Activated T-cell treated with anti-CD3 and anti-CD28 coated beads, Interleukin-2, amount 50 U/mL, for 4 hours (primary cell): ENCODE measurements at regions not wholly inside any gene's neighbourhood (a gene's known extent, or its start where the extent isn't known, plus 50 kb on each side); places are given as distances from the start of the nearest gene placed in this dataset.

ENCODE experiments used
- ATAC-seq, 2 donors: fragments of 200-7000 bp; cut with Tn5 transposase; one replicate each; pipeline ENCODE4 v1.10.0; 2021
- DNase-seq: peaks from one replicate; pipeline ENCODE4 v3.0.0-alpha.2; 2020
- H3K27me3 Mint-ChIP-seq: one replicate; pipeline ENCODE4 v1.8.0; 2021; ENCODE audit warnings: low read depth, mixed read lengths
- H3K36me3 Mint-ChIP-seq: one replicate; pipeline ENCODE4 v1.8.0; 2022; ENCODE audit warnings: mixed read lengths; ENCODE audit not compliant: insufficient read depth
- H3K4me1 Mint-ChIP-seq: one replicate; pipeline ENCODE4 v1.8.0; 2021; ENCODE audit warnings: low read depth, mixed read lengths
- H3K4me3 Mint-ChIP-seq: one replicate; pipeline ENCODE4 v1.8.0; 2021; ENCODE audit warnings: mild to moderate bottlenecking, moderate library complexity, mixed read lengths
- H3K9me3 Mint-ChIP-seq: one replicate; pipeline ENCODE4 v1.8.0; 2021; ENCODE audit warnings: mixed read lengths

DNA sequence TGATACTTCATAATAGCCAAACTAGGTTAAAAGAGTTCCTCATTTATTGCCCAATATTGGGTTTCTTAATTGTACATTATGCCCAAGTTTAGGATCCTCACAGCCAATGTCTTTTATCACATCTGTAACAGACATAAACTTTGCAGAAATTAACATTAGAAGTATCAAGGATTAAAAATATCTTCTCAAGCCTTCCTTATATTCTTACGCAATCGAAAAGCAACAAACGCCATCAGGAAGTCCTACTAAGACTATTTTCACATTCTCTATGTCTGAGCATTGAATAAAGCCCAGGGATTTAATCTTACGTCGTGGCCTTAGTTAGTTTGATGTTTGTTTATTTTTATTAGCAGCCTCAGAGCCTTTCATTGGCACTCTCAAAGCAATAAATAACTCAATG lies 1660.4 kb upstream of the MIR17HG start:
- ATAC-seq (no peak), DNase-seq (no peak)
- peaks cover 9% of the 10 kb centered on the region for H3K9me3 Mint-ChIP-seq

DNA sequence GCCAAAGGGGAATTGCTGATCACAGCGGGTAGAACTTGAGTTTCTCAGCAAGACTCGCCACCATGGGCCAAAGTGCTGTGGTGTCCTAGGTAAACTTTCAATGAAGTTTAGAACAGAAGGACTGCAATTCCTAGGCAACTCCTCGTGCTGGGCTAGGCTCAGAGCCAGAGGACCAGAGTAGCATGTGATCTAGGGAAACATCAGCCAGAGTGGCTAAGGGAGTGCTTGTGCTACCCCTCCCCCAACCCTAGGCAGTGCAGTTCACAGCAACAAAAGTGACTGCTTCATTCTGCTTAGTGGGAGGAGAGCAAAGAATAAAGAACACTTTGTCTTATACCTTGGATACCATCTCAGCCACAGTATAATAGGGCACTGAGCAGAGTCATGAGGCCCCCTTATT lies 1658.6 kb upstream of the MIR17HG start:
- DNase-seq (no peak), ATAC-seq (no peak)
- Mint-ChIP-seq H3K27me3 (no peaks in the 10 kb centered on the region), H3K36me3 (no peaks in the 10 kb centered on the region), H3K4me3 (no peak overlapping the region), H3K4me1 (no peaks in the 10 kb centered on the region), H3K9me3 (peaks cover 9% of the 10 kb centered on the region)

More for the DNA sequence above, 1660.4 kb upstream of the MIR17HG start:
- H3K4me1 Mint-ChIP-seq: no peaks in the 10 kb centered on the region
- H3K27me3 Mint-ChIP-seq: no peaks in the 10 kb centered on the region
- H3K4me3 Mint-ChIP-seq: no peak overlapping the region
- no peaks in the 10 kb centered on the region for H3K36me3 Mint-ChIP-seq

DNA sequence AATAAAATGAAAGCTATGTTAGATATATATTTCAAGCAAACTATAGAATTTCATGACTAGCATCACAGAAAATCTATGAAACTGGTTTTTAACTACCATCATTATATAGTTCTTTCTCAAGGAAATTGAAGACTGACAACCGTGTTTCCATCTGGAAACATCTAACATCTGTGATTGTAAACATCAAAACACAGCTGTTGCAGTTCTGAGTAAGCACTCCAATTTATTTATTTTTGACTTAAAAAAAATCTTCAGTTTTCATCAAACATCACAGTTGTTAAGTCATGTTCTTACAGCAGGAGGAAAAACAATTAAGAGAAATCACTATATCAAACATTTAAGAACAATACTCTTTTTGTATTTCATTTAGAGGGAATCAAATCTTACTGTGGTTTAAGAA lies 1653.0 kb upstream of the MIR17HG start:
- DNase-seq (no peak), ATAC-seq (no peak)
- H3K4me3 Mint-ChIP-seq: no peak overlapping the region
- H3K36me3 Mint-ChIP-seq: no peaks in the 10 kb centered on the region
- H3K4me1 Mint-ChIP-seq: no peaks in the 10 kb centered on the region
- H3K9me3 Mint-ChIP-seq: peaks cover 5% of the 10 kb centered on the region
- no peaks in the 10 kb centered on the region for H3K27me3 Mint-ChIP-seq

DNA sequence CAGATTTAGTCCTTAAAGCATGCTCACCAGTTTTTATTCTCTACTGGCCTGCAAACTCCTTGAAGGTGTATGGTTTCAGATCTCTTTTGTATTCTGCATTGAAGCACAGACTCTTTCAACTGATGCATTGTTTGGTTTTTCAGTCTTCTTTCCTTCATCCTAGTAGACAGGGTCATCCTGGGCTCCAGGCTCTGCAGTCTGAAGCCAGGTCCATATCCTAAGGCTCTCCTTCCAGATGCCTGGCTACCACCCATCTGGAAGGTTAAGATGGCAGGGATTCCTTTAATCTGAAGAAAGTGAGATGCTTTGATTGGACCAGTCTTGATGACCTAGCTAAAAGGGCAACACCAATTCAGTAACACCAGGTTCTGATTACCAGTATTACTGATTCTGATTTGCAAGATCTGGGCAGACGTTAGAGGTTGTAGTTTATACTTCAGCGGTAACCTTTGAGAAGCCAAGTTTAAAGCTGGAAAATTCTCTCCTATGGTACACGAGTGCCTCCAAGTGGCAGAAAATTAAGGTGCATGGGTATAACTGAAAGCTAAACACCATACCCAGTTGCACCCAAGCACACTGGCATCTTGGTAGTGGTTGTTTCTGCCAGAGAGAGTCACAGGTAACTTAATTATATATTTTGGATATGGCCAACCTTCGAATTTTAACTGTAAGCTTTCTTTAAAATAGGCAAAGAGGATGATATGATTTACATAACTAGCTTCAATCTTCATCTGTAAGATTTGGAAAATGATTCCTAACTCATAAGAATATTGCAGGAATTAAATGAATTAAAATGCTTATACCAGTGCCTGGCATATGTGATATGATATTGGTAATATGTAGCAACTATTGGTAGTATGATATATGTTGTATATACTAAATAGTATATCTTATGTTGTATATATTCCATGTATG lies 1651.9 kb upstream of the MIR17HG start:
- Mint-ChIP-seq H3K36me3 (no peaks in the 10 kb centered on the region), H3K27me3 (no peaks in the 10 kb centered on the region), H3K4me1 (no peaks in the 10 kb centered on the region), H3K4me3 (no peak overlapping the region), H3K9me3 (peaks cover 5% of the 10 kb centered on the region)
- no peak for DNase-seq
- no peak for ATAC-seq

DNA sequence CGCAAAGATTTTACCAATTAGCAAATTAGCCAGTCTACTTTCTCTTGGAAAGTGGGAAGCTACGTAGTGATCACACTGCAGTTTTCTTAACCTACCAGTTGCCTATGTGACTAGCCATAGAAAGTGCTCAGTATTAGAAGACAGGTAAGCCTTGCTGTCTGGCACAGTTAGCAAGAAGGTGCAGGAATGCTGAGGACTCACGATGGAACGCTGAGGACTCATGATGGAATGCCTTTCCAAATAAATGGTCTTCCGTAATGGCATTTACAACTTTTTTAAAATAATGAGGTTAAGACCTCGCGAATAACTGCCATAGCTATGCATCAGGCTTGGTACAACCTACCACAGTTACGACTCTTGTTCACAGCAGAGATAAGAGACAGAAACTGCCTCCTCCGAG lies 1645.6 kb upstream of the MIR17HG start:
- Mint-ChIP-seq H3K27me3 (no peaks in the 10 kb centered on the region), H3K4me3 (no peak overlapping the region), H3K9me3 (peaks cover 12% of the 10 kb centered on the region), H3K36me3 (no peaks in the 10 kb centered on the region), H3K4me1 (no peaks in the 10 kb centered on the region)
- DNase-seq (no peak), ATAC-seq (no peak)

DNA sequence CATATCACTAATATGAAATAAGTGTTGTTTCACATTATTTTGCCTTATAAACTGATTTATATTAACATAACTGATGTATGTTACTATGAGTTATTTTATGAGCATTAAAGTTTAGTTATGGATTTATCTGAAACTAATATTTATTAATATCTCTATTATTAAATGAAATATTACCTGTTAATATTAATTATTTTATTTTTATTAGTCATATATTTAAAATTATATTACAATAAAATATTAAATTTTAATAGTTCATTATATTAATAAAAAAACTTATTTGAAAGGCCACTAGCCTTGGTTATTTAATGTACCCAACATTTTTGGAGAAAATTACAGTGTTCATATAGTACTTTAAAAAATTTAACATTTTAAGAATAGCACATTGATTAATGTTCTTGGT lies 1643.4 kb upstream of the MIR17HG start:
- H3K9me3 Mint-ChIP-seq: peaks cover 16% of the 10 kb centered on the region
- DNase-seq (no peak), ATAC-seq (no peak)
- no peaks in the 10 kb centered on the region for H3K27me3 Mint-ChIP-seq
- no peak overlapping the region for H3K4me3 Mint-ChIP-seq
- no peaks in the 10 kb centered on the region for H3K4me1 Mint-ChIP-seq
- H3K36me3 Mint-ChIP-seq: no peaks in the 10 kb centered on the region

DNA sequence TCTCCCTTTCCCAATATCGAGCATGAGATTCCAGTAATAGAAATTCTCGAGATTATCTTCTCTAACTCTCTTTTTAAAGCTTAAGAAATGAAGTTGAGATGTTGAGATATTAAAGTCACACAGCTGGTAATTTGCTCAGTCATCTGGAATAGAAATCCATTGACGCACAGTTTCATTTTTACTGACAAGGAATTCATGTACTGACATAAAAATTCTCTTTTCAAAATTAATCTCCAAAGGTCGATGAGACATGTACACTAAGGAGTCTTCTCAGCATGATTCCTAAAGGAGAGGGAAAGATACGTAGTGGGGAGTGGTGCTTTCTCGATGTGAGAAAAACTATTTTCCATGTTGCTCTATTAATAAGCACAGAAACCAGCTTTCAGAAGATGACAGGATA lies 1639.5 kb upstream of the MIR17HG start:
- Mint-ChIP-seq H3K27me3 (no peaks in the 10 kb centered on the region), H3K4me3 (no peak overlapping the region), H3K9me3 (peaks cover 21% of the 10 kb centered on the region), H3K36me3 (no peaks in the 10 kb centered on the region), H3K4me1 (no peaks in the 10 kb centered on the region)
- DNase-seq (no peak), ATAC-seq (no peak)

DNA sequence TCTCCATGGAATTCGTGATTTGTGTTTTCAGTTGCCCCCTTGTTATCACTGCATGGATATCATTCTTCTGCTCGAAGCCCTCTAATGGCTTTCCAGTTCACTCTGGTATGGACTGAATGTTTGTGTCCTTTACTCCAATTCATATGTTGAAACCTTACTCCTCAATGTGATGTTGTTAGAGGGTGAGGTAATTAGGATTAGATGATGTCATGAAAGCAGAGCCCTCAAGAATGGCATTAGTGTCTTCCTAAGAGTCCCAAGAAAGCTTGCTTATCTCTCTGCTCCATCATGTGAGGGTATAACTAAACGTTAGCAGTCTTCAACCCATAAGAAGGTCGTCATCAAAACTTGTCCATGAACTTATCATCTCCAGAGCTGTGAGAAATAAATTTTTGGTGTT lies 1626.3 kb upstream of the MIR17HG start:
- Mint-ChIP-seq H3K27me3 (no peaks in the 10 kb centered on the region), H3K4me1 (no peaks in the 10 kb centered on the region), H3K4me3 (no peak overlapping the region), H3K36me3 (no peaks in the 10 kb centered on the region), H3K9me3 (peaks cover 19% of the 10 kb centered on the region)
- no peak for ATAC-seq
- DNase-seq: no peak

DNA sequence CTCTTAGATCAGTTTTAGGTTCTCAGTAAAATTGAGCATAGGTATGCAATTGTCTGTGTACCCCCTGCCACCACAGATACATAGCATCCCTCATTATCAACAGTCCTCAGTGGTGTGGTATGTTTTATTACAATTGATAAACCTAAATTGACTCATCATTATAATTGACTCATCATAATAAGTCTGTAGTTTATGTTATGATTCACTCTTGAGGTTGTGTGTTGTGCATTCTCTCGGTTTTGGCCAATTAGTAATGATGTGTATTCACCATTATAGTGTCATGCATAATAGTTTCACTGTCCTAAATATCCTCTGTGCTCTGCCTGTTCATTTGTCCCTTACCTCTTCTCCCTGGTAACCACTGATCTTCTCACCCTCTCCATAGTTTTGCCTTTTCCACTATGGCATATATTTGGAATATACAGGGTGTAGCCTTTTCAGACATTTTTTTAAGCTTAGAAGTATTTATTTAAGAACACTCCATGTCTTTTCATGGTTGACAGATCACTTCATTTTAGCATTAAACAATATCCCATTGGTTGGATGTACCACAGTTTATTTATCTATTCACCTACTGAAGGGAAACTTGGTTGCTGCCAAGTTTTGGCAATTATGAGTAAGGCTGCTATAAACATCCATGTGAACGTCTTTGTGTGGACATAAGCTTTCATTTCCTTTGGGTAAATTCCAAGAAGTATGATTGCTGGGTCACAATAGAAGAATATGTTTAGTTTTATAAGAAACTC lies 1620.6 kb upstream of the MIR17HG start:
- no peak overlapping the region for H3K4me3 Mint-ChIP-seq
- H3K9me3 Mint-ChIP-seq: peaks cover 20% of the 10 kb centered on the region
- no peaks in the 10 kb centered on the region for H3K36me3 Mint-ChIP-seq
- ATAC-seq: no peak
- no peak for DNase-seq
- H3K4me1 Mint-ChIP-seq: no peaks in the 10 kb centered on the region
- no peaks in the 10 kb centered on the region for H3K27me3 Mint-ChIP-seq

DNA sequence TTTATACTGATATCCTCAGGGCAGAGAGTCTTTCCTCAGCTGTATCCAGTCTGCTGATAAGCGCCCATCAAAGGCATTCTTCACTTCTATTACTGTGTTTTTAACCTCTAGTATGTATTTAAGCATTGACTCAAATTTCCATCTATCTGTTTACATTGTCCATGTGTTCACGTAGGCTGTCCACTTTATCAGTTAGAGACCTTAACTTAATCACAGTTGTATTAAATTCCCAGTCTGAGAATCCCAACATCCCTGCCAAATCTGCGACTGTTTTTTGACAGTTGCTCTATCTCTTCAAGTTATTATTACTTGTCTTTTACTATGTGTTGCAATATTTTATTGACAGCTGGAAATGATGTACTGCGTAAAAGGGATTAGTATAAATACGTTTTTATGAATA lies 1613.7 kb upstream of the MIR17HG start:
- DNase-seq: no peak
- Mint-ChIP-seq H3K4me3 (no peak overlapping the region), H3K36me3 (no peaks in the 10 kb centered on the region), H3K9me3 (peaks cover 11% of the 10 kb centered on the region), H3K27me3 (no peaks in the 10 kb centered on the region), H3K4me1 (no peaks in the 10 kb centered on the region)
- no peak for ATAC-seq

DNA sequence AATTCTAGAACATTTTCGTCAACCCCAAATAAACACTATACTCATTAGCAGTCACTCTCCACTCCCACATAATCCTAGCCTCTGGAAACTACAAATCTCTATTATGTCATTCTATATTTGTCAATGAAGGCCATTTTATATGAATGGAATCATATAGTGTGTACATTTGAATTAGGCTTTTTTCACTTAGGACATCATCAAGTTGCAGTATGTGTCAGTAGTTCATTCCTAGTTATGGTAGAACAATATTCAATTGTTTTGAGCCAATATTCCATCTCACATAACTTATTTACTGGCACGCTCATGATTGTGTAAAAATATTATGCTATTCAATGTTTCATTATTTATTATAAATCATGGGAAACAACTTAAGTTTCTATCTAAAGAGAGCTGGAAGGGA lies 1610.4 kb upstream of the MIR17HG start:
- H3K27me3 Mint-ChIP-seq: no peaks in the 10 kb centered on the region
- no peaks in the 10 kb centered on the region for H3K4me1 Mint-ChIP-seq
- peaks cover 9% of the 10 kb centered on the region for H3K9me3 Mint-ChIP-seq
- ATAC-seq: no peak
- H3K36me3 Mint-ChIP-seq: no peaks in the 10 kb centered on the region
- no peak for DNase-seq
- H3K4me3 Mint-ChIP-seq: no peak overlapping the region

DNA sequence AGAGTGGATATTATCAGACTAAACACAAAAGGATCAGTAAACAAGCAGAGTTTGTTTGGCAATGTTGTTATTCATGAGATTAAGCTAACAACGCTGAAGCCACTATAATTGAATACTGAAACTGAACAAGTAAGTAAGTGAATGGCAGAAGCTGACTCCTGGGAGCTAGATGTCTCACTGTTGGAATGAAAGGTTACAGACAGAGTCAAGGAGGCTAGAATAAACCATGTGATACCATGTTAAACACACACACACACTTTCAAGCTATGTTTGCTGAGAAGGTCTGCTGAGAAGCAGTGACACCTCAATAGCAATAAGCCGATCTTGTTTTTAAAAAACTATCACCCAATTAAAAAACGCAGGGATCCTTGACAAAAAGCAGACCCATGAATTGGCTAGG lies 1609.4 kb upstream of the MIR17HG start:
- no peak overlapping the region for H3K4me3 Mint-ChIP-seq
- no peaks in the 10 kb centered on the region for H3K36me3 Mint-ChIP-seq
- no peaks in the 10 kb centered on the region for H3K27me3 Mint-ChIP-seq
- ATAC-seq (no peak), DNase-seq (no peak)
- H3K4me1 Mint-ChIP-seq: no peaks in the 10 kb centered on the region
- peaks cover 7% of the 10 kb centered on the region for H3K9me3 Mint-ChIP-seq

DNA sequence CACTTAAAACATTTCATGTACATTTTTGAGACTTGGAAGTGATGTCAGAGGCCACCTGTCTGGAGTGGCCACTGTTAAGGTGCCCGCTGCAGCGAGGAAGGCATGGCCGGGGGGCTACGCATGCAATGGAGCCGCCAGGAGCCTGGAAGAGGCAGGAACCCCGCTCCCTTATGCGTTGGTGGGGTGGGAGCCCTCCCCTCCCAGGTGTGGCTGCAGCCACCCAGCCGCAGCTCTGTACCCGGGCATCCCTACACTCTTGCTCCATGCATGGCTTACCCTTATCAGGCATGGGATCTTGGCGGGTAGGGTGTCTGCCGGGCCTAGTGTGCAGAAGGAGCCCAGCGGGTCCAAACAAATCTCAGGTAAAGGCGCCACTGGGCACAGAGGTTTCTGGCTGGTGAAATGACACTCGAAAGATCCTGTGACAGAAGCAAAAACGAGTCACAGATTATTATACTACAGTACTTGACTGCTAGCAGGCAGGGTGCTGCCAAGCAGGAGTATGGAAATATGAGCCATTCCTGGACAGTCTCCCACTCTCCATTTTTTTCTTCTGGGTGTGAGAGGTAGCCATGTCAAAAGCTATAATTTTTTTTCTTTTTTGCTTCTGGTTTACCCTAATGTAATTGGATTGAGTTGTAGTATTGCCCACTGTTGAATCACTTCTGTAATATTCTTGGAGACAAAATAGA lies 1606.3 kb upstream of the MIR17HG start:
- no peak for DNase-seq

DNA sequence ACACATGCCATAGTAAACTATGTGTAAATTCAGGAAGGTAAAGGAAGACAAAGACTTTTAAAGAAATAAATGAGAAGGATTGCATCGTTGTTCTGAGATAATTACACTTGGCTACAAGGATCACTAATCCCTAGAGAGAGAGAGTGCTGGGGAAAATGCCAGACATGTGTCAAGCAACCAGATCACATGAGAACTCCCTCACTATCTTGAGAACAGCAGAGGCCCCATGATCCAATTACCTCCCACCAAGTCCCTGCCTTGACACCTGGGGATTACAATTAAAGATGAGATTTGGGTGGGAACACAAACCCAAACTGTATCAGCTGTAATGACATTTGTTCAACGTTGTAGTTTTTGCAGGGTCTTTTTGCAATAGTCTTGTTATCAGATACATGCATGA lies 1600.9 kb upstream of the MIR17HG start:
- Mint-ChIP-seq H3K9me3 (peaks cover 8% of the 10 kb centered on the region), H3K27me3 (no peaks in the 10 kb centered on the region)

More for the DNA sequence above, 1606.3 kb upstream of the MIR17HG start:
- H3K9me3 Mint-ChIP-seq: peaks cover 7% of the 10 kb centered on the region
- no peak for ATAC-seq
- no peaks in the 10 kb centered on the region for H3K4me1 Mint-ChIP-seq
- H3K4me3 Mint-ChIP-seq: no peak overlapping the region
- H3K27me3 Mint-ChIP-seq: no peaks in the 10 kb centered on the region
- no peaks in the 10 kb centered on the region for H3K36me3 Mint-ChIP-seq

More for the DNA sequence above, 1600.9 kb upstream of the MIR17HG start:
- no peaks in the 10 kb centered on the region for H3K36me3 Mint-ChIP-seq
- H3K4me1 Mint-ChIP-seq: no peaks in the 10 kb centered on the region
- DNase-seq (no peak), ATAC-seq (no peak)
- no peak overlapping the region for H3K4me3 Mint-ChIP-seq
